ENCODE measurements at regions not wholly inside any gene's neighbourhood (a gene's known extent, or its start where the extent isn't known, plus 50 kb on each side); places are given as distances from the start of the nearest gene placed in this dataset.

GRCh38 chr11:110805756-110806155 is 93.5 kb upstream of the ARHGAP20 start:
- no peak for DNase-seq (ENCODE audit: low read depth, low spot score)
- no peak overlapping the region for H3K9ac ChIP-seq (ENCODE audit: insufficient read length)
- no peak overlapping the region for H3K27ac ChIP-seq
- no peaks in the 10 kb centered on the region for H3K36me3 ChIP-seq (ENCODE audit: insufficient read depth, low read length)
- TF ChIP-seq POLR2AphosphoS5 (IDR thresholded peaks at IDR 0.05; ENCODE audit: borderline replicate concordance, low read depth, low read length) (no peak), EZH2 (IDR thresholded peaks at IDR 0.05) (no peak), FOXP2 (optimal IDR thresholded peaks at IDR 0.05; ENCODE audit: control extremely low read depth, extremely low read length, insufficient read depth) (no peak)
- H3K4me3 ChIP-seq, result no peak overlapping the region
- H3K9me3 ChIP-seq (ENCODE audit: low read depth, low read length), result no peaks in the 10 kb centered on the region

- no peak for DNase-seq (ENCODE audit: low read depth, low spot score)
- H3K36me3 ChIP-seq (ENCODE audit: insufficient read depth, low read length), result no peaks in the 10 kb centered on the region
- no peak overlapping the region for H3K27ac ChIP-seq
- TF ChIP-seq FOXP2 (optimal IDR thresholded peaks at IDR 0.05; ENCODE audit: control extremely low read depth, extremely low read length, insufficient read depth) (no peak), POLR2AphosphoS5 (IDR thresholded peaks at IDR 0.05; ENCODE audit: borderline replicate concordance, low read depth, low read length) (no peak), EZH2 (IDR thresholded peaks at IDR 0.05) (no peak)
- H3K4me3 ChIP-seq, result no peak overlapping the region
- H3K9ac ChIP-seq (ENCODE audit: insufficient read length), result no peak overlapping the region
- no peaks in the 10 kb centered on the region for H3K9me3 ChIP-seq (ENCODE audit: low read depth, low read length)
Observed at GRCh38 chr11:110802162-110802561, 89.9 kb upstream of the ARHGAP20 start.

- Histone ChIP-seq H3K36me3 (ENCODE audit: insufficient read depth, low read length) (no peaks in the 10 kb centered on the region), H3K9ac (ENCODE audit: insufficient read length) (no peak overlapping the region), H3K4me3 (no peak overlapping the region), H3K9me3 (ENCODE audit: low read depth, low read length) (no peaks in the 10 kb centered on the region), H3K27ac (no peak overlapping the region)
- DNase-seq (ENCODE audit: low read depth, low spot score), result no peak
- TF ChIP-seq FOXP2 (optimal IDR thresholded peaks at IDR 0.05; ENCODE audit: control extremely low read depth, extremely low read length, insufficient read depth) (no peak), POLR2AphosphoS5 (IDR thresholded peaks at IDR 0.05; ENCODE audit: borderline replicate concordance, low read depth, low read length) (no peak), EZH2 (IDR thresholded peaks at IDR 0.05) (no peak)
Observed at GRCh38 chr11:110801328-110801727, 89.1 kb upstream of the ARHGAP20 start.

- Histone ChIP-seq H3K36me3 (ENCODE audit: insufficient read depth, low read length) (no peaks in the 10 kb centered on the region), H3K27ac (no peak overlapping the region), H3K4me3 (no peak overlapping the region), H3K9me3 (ENCODE audit: low read depth, low read length) (no peaks in the 10 kb centered on the region), H3K9ac (ENCODE audit: insufficient read length) (no peak overlapping the region)
- TF ChIP-seq POLR2AphosphoS5 (IDR thresholded peaks at IDR 0.05; ENCODE audit: borderline replicate concordance, low read depth, low read length) (no peak), EZH2 (IDR thresholded peaks at IDR 0.05) (no peak), FOXP2 (optimal IDR thresholded peaks at IDR 0.05; ENCODE audit: control extremely low read depth, extremely low read length, insufficient read depth) (no peak)
- no peak for DNase-seq (ENCODE audit: low read depth, low spot score)
Observed at GRCh38 chr11:110798201-110798900, 86.1 kb upstream of the ARHGAP20 start.

- no peak for DNase-seq (ENCODE audit: low read depth, low spot score)
- H3K4me3 ChIP-seq, result no peak overlapping the region
Observed at GRCh38 chr11:110797453-110797852, 85.2 kb upstream of the ARHGAP20 start.

GRCh38 chr11:110795112-110795624 is 82.9 kb upstream of the ARHGAP20 start:
- DNase-seq (ENCODE audit: low read depth, low spot score), result no peak
- no peak overlapping the region for H3K9ac ChIP-seq (ENCODE audit: insufficient read length)

More at GRCh38 chr11:110797453-110797852, 85.2 kb upstream of the ARHGAP20 start:
- no peaks in the 10 kb centered on the region for H3K36me3 ChIP-seq (ENCODE audit: insufficient read depth, low read length)
- H3K9ac ChIP-seq (ENCODE audit: insufficient read length), result no peak overlapping the region
- H3K27ac ChIP-seq, result no peak overlapping the region
- TF ChIP-seq EZH2 (IDR thresholded peaks at IDR 0.05) (no peak), POLR2AphosphoS5 (IDR thresholded peaks at IDR 0.05; ENCODE audit: borderline replicate concordance, low read depth, low read length) (no peak), FOXP2 (optimal IDR thresholded peaks at IDR 0.05; ENCODE audit: control extremely low read depth, extremely low read length, insufficient read depth) (no peak)
- H3K9me3 ChIP-seq (ENCODE audit: low read depth, low read length), result no peaks in the 10 kb centered on the region

GRCh38 chr11:110793556-110793955 is 81.3 kb upstream of the ARHGAP20 start:
- Histone ChIP-seq H3K36me3 (ENCODE audit: insufficient read depth, low read length) (no peaks in the 10 kb centered on the region), H3K27ac (no peak overlapping the region), H3K4me3 (no peak overlapping the region), H3K9me3 (ENCODE audit: low read depth, low read length) (no peaks in the 10 kb centered on the region), H3K9ac (ENCODE audit: insufficient read length) (no peak overlapping the region)
- no peak for DNase-seq (ENCODE audit: low read depth, low spot score)
- TF ChIP-seq FOXP2 (optimal IDR thresholded peaks at IDR 0.05; ENCODE audit: control extremely low read depth, extremely low read length, insufficient read depth), result no peak
- no peak for TF ChIP-seq POLR2AphosphoS5 (IDR thresholded peaks at IDR 0.05; ENCODE audit: borderline replicate concordance, low read depth, low read length)
- no peak for TF ChIP-seq EZH2 (IDR thresholded peaks at IDR 0.05)

More at GRCh38 chr11:110795112-110795624, 82.9 kb upstream of the ARHGAP20 start:
- TF ChIP-seq POLR2AphosphoS5 (IDR thresholded peaks at IDR 0.05; ENCODE audit: borderline replicate concordance, low read depth, low read length), result no peak
- Histone ChIP-seq H3K36me3 (ENCODE audit: insufficient read depth, low read length) (no peaks in the 10 kb centered on the region), H3K9me3 (ENCODE audit: low read depth, low read length) (no peaks in the 10 kb centered on the region), H3K27ac (no peak overlapping the region), H3K4me3 (no peak overlapping the region)

- Histone ChIP-seq H3K27ac (no peak overlapping the region), H3K9ac (ENCODE audit: insufficient read length) (no peak overlapping the region), H3K4me3 (no peak overlapping the region), H3K9me3 (ENCODE audit: low read depth, low read length) (no peaks in the 10 kb centered on the region), H3K36me3 (ENCODE audit: insufficient read depth, low read length) (no peaks in the 10 kb centered on the region)
- DNase-seq (ENCODE audit: low read depth, low spot score), result no peak
- TF ChIP-seq FOXP2 (optimal IDR thresholded peaks at IDR 0.05; ENCODE audit: control extremely low read depth, extremely low read length, insufficient read depth) (no peak), POLR2AphosphoS5 (IDR thresholded peaks at IDR 0.05; ENCODE audit: borderline replicate concordance, low read depth, low read length) (no peak), EZH2 (IDR thresholded peaks at IDR 0.05) (no peak)
Observed at GRCh38 chr11:110791621-110792020, 79.4 kb upstream of the ARHGAP20 start.

- no peak overlapping the region for H3K9ac ChIP-seq (ENCODE audit: insufficient read length)
- DNase-seq (ENCODE audit: low read depth, low spot score), result no peak
- no peaks in the 10 kb centered on the region for H3K36me3 ChIP-seq (ENCODE audit: insufficient read depth, low read length)
- no peaks in the 10 kb centered on the region for H3K9me3 ChIP-seq (ENCODE audit: low read depth, low read length)
- no peak overlapping the region for H3K4me3 ChIP-seq
- no peak overlapping the region for H3K27ac ChIP-seq
- TF ChIP-seq POLR2AphosphoS5 (IDR thresholded peaks at IDR 0.05; ENCODE audit: borderline replicate concordance, low read depth, low read length) (no peak), FOXP2 (optimal IDR thresholded peaks at IDR 0.05; ENCODE audit: control extremely low read depth, extremely low read length, insufficient read depth) (no peak)
Observed at GRCh38 chr11:110787680-110788079, 75.4 kb upstream of the ARHGAP20 start.

All from SK-N-MC (cell line).